HG02938 (cell line): ENCODE measurements at regions not wholly inside any gene's neighbourhood (a gene's known extent, or its start where the extent isn't known, plus 50 kb on each side); places are given as distances from the start of the nearest gene placed in this dataset.

ENCODE experiments used
- ATAC-seq: cut with Tn5 transposase; IDR thresholded peaks from one replicate; pipeline ENCODE4 v1.9.1; 2021; ENCODE audit warnings: mild to moderate bottlenecking, moderate library complexity; ENCODE audit not compliant: unreplicated experiment

GRCh38 chr16:51815523-51815922 lies 664.5 kb upstream of the SALL1 start:
- no peak for ATAC-seq

GRCh38 chr16:51814617-51815016 lies 663.5 kb upstream of the SALL1 start:
- no peak for ATAC-seq

- ATAC-seq, result no peak
Measured at GRCh38 chr16:51813609-51814008, 662.5 kb upstream of the SALL1 start.

GRCh38 chr16:51812945-51813344 lies 661.9 kb upstream of the SALL1 start:
- ATAC-seq, result no peak

GRCh38 chr16:51807551-51807950 lies 656.5 kb upstream of the SALL1 start:
- ATAC-seq, result no peak

- no peak for ATAC-seq
Measured at GRCh38 chr16:51801635-51802034, 650.6 kb upstream of the SALL1 start.

- ATAC-seq, result no peak
Measured at GRCh38 chr16:51797669-51798259, 646.7 kb upstream of the SALL1 start.

GRCh38 chr16:51779240-51779639 lies 628.2 kb upstream of the SALL1 start:
- ATAC-seq, result no peak

GRCh38 chr16:51773071-51773890 lies 622.2 kb upstream of the SALL1 start:
- no peak for ATAC-seq

- ATAC-seq, result no peak
Measured at GRCh38 chr16:51766739-51767138, 615.7 kb upstream of the SALL1 start.

GRCh38 chr16:51763072-51763661 lies 612.1 kb upstream of the SALL1 start:
- no peak for ATAC-seq

GRCh38 chr16:51762081-51762996 lies 611.3 kb upstream of the SALL1 start:
- peak; percentile 88 for ATAC-seq

- no peak for ATAC-seq
Measured at GRCh38 chr16:51761001-51761400, 609.9 kb upstream of the SALL1 start.

- ATAC-seq, result no peak
Measured at GRCh38 chr16:51759999-51760398, 608.9 kb upstream of the SALL1 start.

- no peak for ATAC-seq
Measured at GRCh38 chr16:51759329-51759728, 608.3 kb upstream of the SALL1 start.

GRCh38 chr16:51757921-51758479 lies 606.9 kb upstream of the SALL1 start:
- no peak for ATAC-seq

- no peak for ATAC-seq
Measured at GRCh38 chr16:51757505-51757904, 606.4 kb upstream of the SALL1 start.

GRCh38 chr16:51757124-51757470 lies 606.0 kb upstream of the SALL1 start:
- no peak for ATAC-seq

- no peak for ATAC-seq
Measured at GRCh38 chr16:51756447-51757123, 605.5 kb upstream of the SALL1 start.

- no peak for ATAC-seq
Measured at GRCh38 chr16:51755577-51756355, 604.7 kb upstream of the SALL1 start.
